Superior temporal gyrus (tissue), 1 donor: ENCODE measurements at regions not wholly inside any gene's neighbourhood (a gene's known extent, or its start where the extent isn't known, plus 50 kb on each side); places are given as distances from the start of the nearest gene placed in this dataset.
"Not testable (repeated sequence)": the region's sequence is repeated elsewhere in the genome, so short reads cannot be mapped to it uniquely, and the experiment has no call there.

Experiments
- DNase-seq: peaks from one replicate; pipeline ENCODE4 v3.0.0-alpha.2; 2016; ENCODE audit errors: extremely low spot score

DNA sequence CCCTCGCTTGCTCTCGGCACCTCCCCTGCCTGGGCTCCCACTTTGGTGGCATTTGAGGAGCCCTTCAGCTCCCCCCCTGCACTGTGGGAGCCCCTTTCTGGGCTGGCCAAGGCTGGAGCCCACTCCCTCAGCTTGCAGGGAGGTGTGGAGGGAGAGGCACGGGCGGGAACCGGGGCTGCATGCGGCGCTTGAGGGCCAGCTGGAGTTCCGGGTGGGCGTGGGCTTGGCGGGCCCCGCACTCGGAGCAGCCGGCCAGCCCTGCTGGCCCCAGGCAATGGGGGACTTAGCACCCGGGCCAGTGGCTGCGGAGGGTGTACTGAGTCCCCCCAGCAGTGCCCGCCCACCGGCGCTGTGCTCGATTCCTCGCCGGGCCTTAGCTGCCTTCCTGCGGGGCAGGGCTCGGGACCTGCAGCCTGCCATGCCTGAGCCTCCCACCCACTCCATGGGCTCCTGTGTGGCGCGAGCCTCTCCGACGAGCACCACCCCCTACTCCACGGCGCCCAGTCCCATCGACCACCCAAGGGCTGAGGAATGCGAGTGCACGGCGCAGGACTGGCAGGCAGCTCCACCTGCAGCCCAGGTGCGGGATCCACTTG is 730.0 kb upstream of the SEMA6A start:
- DNase-seq, result not testable (repeated sequence)

DNA sequence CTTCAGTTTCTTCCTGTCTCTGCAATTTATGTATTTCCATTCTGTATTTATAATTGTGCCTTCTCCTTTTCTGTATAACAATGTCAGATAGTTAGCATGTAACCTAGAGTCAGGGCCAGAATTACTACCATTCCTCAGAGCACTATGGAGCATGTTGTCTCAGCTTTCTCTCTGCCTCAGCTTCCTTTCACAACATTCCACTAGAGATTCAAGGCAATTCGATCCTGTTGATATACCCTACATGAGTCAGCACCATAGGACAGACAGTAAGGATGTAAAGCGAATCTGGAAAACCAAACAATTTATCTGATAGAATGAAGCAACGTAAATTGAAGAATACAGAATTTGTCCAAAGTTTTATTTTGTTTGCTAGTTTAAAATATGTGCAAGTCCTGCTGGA is 728.3 kb upstream of the SEMA6A start:
- no peak for DNase-seq

DNA sequence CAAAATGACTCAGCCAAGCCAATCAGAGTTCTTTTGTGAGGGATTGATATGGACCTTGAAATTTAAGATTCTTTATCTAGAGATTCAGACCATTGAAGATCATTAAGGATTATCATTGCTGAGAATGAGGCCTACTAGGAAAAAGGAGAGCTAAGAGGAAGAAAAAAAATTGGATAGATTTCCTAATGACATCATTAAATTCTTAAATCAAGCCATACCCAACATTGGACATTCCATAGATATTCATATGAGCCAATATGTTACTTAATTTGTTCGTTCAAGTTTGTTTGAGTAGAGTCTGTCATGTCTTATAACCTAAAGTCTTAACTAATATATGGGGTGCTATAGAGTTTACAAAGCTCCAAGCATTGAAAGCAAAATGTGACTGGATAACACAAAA is 727.9 kb upstream of the SEMA6A start:
- DNase-seq, result no peak

DNA sequence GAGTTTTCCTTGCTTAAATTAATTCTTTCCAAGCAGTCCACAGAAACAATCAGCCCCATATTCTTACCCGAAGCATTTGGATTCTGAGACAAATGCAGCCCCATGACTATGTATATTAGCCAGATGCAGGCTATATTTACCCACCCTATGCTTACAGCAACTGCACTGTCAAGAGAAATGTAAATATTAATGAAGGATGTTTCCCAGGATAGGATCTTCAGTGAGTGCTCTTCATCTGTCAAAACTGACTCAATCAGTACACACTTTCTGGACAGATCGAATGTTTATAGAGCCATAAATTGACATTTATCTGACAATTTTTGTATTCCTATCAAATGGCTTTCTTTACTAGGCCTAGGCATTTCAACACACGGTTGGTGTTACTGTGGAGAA is 725.3 kb upstream of the SEMA6A start:
- DNase-seq, result no peak

DNA sequence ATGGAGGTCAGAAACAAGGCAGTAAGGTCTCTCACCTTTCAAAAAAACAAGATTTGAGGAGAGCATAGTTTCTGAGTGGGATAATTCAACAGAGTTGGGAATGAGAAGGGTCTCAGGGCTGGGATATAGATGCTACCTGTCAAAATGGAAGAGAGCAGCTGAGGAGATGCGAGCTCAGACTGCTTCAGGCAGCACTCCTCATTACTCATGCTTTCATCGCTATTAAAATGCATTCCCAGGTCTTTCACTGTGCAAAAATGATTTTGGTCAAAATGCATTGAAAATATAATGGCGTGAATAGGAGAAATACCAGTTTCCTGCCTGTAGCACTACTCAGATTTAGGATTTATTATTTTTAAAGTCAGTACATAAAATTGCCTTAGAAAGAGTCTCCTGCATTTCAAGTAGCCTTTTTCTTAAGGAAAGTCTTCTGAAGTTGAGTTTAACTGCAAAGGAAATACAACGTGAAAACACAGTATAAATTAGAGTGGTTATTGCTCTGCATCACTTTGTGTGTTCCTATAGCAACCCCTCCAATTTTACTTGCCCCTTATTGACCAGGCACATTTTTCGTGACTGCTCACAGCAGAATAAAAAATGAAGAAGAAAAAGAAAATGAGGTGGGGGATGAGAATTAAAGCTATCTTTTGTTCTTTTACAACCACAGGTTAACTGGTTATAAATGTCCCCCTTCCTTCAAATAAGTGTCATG is 724.8 kb upstream of the SEMA6A start:
- DNase-seq, result no peak

DNA sequence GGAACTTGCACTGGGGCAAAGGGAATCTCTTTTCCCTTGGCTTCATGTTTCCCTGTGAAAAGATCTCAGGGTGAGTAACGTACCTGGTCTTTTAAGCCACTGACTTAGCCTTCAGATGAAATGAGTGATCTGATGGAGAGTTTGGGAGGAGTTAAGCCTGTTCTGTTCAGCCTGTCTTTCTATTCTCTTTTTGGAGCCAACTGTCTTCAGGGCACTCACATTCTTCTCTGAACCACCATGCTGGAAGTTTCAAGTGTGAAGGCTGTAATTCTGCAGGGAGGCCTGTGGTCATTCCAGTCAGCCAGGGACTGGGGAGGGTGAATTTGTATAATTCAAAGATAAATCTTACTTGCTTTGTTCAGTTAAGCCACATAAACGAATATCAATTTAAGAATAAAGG is 722.2 kb upstream of the SEMA6A start:
- no peak for DNase-seq

DNA sequence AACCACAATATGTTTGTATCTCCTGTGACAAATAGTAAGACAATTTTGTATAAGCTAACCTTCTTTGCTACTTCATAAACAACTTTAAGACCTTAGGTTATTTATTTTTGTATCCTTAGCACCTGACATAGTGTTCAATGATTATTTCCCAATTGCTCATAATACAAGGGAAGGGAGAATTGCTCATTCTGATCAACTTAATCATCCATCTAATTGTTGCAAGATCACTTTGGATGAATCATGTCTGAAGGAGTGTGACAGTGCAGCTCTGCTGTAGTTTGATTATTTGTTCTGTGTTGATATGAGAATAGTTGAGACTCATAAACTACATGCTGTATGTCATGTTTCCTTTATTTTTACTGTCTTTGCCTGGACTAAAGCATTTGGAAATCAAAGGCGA is 721.3 kb upstream of the SEMA6A start:
- no peak for DNase-seq

DNA sequence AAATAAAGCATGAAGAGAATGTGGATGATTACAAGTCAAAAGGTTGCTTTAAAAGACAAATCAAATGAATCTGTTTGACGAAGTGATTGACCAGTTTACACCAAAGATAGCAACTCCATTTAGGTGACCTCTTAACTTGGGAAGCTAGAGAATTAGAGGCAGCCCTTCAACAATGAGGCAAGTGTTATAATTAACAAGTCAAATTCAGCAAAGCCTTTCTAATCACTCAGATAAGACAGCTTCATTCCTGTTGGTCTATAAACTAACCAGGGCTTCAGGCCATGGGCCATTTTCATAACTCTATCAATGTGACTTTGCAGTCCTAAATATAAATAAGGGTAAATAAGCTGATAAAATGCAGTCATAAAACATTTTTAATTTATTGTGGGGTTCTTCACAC is 712.2 kb upstream of the SEMA6A start:
- DNase-seq, result no peak

DNA sequence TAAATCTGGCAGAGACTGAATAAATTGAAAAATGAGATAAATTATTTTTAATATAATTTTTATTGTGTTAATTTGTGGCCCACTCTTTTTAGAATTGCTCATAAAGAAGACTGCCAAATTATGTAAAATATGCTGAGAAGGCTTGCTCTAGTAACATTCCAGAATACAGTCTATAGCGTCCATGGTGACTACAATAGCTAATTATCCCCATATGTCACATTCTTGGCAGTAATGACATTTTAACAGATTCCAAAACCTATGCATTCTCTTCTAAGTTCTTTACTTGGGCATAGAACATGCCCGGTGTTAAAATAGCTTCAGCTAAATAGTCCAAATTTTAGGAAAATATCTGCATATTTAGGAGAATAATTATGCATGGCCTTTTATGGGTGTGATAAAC is 697.0 kb upstream of the SEMA6A start:
- no peak for DNase-seq

DNA sequence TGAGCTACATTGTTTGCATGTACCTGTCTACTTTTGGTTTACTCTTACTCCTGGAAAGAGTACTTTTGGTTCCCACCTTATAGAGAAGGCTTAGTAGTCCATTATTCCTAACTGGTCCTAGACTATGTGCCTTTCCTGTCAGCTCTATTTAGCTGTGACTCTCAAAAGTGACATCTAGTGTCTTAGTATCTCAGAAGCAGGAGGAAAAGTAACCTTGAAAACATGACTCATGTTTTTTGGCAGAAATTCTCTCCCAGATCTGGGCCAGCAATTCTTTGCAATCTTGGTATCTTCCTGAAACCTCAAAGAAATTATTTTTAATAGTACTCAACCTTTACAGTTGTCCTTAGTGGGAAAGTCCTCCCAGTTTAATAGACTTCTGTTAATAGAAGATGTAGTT is 691.7 kb upstream of the SEMA6A start:
- no peak for DNase-seq

DNA sequence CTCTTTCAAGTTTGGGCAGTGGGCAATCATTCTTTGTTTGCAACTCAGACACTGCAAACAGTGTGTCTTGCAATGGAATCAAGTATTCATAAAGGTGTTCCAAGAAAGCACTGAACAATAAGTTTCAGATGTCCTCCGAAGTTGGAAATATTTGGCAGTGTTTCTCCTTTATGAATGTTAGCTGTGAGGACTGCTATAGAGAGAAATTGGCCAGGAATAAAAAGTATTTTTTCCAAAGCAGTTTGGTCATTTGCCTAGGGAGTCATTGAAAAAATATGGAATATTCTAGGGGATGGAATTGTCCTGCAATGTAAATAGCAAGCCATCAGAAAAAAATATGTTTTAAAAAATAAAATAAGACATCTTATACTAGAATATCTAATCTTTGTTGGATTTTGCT is 688.6 kb upstream of the SEMA6A start:
- DNase-seq, result no peak

DNA sequence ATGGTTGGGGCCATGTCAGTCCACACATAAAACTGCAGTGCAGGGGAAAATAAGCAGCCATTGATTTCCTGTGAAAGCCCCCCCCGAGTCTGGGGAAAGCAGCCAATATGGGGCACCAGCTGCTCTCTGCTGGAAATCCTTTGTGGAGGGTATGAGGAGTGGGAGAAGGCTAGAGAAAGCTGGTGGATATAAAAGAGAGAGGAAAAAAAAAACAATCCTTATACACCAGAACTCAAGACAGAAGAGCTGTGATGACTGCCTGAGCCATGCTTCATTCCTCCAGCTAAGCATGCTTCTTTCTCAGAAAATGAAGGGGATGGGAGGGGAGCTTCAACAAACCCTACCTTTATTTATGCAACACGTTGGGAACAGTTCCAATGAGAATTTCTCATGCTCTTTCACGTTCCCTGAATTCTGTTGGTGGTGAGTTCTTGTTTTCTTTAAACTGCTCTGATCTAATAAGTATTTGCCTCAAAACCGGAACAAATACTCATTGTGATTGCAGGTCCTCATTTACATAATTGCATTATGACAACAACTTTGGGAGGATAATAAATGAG is 688.0 kb upstream of the SEMA6A start:
- peak; percentile 82 for DNase-seq

DNA sequence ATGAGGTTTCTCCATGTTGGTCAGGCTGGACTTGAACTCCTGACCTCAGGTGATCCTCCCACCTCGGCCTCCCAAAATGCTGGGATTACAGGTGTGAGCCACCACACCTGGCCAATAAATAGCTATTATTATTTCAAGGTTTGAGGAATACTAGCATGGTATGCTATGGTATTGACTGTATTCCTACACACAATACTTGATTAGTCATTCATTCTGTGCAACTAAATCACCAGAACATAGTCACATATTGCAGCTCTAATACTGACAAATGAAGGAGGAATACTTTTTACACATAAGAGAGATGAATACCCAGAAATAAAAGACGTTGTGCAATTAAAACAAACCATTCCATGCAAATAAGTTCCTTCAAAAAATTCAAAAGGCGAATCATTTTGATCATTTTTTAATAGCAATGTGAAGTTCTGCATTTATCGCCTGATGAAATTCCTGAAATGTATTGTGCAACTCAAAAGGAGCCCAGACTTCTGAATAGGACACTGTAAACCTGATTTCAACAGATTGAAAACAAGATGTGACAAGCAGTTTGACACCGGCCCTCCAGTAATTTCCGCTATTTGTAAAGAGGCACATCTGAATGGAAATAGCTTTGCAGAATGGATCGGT is 687.4 kb upstream of the SEMA6A start:
- DNase-seq, result no peak

DNA sequence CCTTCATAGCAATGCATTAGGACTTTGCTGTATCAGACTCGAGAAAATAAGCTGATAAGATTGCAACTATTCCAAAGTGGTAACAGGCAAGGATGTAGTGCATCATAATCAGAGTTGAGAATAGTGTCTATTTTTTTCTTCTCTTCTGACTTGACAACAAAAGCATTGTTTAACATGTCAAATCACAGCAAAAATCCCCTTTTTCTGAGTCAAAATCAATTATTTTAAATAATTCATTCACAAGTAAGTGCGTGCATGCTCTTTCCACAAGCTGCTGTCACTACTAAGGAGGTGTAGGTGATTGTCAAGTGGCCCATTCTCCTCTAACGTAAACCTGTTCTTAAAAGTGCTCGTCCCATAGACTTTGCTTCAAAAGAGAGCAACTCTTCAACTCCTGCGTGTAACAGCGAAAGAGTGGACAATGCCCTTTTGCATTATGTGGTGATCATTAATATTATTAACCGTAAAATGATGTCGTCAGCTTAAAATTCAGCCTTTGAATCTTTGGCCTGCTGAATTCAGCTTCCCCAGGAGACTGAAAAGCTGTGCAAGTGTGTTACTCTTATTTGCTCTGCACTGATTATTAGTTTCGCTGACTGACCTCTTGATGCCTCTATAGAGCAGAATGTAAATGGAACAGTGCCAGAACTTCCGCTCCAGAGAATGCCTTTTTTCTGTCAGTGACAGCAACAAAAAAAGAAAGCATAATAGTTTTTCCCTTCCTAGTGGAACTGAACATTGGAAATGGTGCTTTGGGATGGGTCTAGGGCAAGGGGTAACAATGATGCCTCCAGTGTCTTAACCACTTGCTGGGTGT is 680.8 kb upstream of the SEMA6A start:
- DNase-seq, result peak; percentile 75

DNA sequence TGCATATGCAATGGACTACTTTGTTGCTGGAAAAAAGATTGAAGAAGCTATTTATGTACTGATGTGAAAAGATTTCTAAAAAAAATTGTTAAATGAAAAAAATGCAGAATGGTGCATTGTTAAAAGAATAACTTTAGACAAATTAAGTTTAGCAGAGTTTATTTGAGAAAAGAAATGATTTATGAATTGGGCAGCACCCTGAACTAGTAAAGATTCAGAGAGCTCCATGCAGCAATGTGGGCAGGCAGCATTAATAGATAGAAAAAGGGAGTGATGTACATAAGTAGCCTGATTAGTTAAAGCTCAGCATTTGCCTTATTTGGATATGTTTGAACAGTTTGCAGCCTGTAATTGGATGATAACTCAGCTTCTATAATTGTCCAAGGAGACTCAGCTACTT is 677.9 kb upstream of the SEMA6A start:
- peak; percentile 58 for DNase-seq

DNA sequence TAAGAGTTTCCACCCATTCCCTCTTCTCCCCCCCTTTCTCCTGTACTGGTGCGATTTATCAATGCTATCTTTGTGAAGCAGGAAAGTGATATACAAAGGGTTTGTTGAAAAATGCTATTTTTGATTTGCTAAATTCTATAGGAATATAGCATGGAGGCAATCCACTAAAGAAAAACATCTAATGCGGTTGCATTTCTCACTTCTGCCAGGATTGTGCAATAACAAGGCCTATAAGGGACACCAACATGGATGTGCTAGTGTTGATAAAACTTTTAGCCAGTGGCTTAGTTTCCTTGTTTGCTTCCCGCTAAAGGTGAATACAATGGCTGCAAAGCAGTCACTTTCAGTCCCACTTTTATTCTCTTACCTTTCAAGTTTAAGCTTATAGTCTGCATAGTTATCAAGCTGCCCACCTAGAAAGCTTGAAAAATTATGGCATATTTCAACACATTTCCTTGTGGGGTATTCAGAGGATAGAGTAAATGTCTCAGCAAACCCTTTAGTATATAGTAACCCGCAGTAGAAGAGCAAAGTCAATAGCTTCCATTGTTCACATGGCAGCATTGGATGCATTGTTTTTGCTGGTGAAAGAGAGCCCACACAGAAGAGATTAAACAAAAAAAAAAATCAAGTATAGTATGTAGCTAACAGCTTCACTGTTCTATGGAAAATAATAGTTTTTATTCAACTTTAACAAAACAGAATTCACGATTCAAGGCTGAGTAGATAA is 674.6 kb upstream of the SEMA6A start:
- DNase-seq, result peak; percentile 92

DNA sequence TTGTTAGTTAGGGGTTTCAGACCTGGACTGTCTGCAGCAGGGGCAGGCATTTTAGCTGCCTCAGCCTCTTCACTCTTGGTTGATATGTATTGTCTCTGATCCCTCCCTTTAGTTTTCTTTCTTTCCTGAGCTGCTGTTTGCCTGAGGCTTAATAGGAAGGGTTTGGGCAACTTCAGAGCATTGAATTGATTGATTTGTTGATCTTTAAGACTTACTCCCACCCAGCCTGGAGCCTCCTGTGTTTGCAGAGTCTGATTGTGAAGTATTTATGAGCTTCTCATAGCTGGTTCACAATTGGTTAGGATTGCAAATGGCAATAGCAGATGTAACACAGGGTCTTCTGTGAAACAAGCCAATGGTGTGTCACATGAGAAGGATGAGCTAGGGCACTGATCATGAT is 671.8 kb upstream of the SEMA6A start:
- DNase-seq, result no peak

DNA sequence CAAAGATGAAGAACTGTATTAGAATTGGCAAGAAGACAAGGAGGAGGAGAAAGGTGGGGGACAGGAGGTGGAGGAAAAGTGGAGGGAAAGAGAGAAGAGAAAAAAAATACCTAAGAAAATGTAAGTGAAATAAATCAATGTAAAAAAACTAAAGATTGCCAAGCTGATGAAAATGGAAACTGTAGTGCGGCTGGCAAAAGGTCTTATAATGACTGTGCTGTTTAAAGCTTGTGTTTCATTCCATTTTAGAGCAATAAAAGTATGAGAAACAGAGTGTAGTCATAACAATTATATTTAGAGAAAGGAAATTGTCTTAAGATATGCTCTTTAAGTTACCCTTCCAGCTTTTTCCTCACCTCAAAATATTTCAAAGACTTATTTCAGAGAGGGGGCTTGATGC is 670.5 kb upstream of the SEMA6A start:
- no peak for DNase-seq

DNA sequence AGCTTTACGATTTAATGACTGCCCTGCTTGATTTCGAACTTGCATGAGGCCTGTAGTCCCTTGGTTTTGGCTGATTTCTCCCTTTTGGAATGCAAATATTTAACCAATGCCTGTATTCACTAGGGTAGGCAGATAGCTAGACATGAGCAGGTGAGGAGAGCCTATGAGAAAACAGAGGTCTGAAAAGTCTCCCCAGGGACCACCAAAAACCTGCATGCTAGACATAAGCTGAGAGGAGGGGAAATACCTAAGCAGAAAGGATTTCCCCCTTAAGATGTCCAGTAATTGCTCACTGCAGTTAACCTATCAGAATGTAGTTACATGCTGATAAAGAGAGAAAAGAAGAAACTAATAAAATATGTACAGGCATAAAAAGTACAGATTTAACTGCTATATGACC is 667.4 kb upstream of the SEMA6A start:
- DNase-seq, result no peak

DNA sequence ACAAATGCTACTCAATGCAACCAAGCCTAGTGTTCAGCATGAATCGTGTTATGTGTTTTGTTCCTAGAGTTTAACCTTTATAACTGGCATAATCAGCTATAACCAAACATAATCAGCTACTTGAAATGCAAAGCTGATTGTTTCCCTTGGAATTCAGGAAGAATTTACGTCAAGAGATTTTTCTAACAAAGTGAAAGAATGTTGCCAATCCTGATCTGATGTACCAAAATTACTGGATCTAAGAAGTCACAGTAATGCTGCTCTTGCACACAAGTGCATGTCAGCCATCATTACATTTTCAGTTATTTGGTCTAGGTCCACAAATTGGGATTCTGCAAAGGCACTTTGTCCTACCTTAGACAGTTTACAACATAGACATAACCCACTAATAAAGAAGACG is 662.3 kb upstream of the SEMA6A start:
- no peak for DNase-seq

DNA sequence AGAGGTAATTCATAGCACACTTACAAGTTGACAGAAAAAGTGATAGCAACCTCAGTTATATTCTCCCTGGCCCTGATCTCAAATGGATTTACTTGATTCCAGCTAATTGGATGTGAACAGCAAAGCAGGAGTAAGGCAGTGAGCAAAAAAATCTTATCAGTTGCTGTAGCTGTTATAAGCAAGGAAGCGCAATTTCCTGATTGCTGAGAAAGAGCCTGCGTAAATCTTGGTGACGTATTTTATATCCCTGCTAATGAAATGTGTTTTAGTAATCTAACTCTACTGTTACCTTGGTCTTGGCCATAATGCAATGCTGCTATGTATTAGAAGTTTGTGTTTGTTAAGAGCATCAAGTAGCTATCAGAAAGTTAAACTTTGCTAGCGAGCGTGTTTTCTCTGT is 661.2 kb upstream of the SEMA6A start:
- no peak for DNase-seq

DNA sequence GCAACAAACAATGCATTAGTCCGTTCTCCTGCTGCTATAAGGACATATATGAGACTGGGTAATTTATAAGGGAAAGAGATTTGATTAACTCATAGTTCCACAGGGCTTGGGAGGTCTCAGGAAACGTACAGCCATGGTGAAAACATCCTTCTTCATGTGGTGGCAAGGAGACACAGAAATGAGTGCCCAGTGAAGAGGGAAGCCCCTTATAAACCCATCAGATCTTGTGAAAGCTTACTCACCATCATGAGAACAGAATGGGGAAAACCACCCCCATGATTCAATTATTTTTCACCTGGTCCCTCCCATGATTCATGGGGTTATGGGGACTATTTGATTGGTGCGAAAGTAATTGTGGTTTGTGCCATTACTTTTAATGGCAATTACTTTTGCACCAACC is 655.8 kb upstream of the SEMA6A start:
- no peak for DNase-seq
